ENCODE measurements at regions not wholly inside any gene's neighbourhood (a gene's known extent, or its start where the extent isn't known, plus 50 kb on each side); places are given as distances from the start of the nearest gene placed in this dataset.

DNA sequence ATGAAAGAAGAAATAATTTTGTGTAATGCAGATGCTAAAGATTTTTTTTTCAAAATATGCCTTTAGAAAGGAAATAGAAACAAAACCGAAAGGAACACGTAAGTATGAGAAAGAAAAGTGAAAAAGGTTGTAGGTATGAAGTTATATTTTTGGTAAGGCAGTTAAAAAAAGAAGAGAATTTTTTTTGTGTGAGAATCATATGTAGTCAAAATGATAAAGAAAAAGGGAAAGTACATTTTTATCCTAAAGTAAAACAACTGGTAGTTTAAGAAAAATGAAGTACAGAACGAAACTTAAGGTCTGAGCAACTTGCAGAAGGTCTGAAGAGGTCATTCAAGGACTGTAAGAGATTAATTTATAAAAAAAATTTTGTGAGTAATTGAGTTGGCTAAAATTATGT, 164.0 kb upstream of the TRAM1L1 start:
- Histone ChIP-seq H2AFZ (ENCODE audit: low read length) (no peak overlapping the region), H3K4me3 (ENCODE audit: low read length) (no peak overlapping the region), H3K36me3 (ENCODE audit: low read depth, low read length) (no peaks in the 10 kb centered on the region), H3F3A (ENCODE audit: low read length, unreplicated experiment) (no peaks in the 10 kb centered on the region), H3K79me2 (ENCODE audit: low read length) (no peaks in the 10 kb centered on the region), H3K9me2 (replicated peaks; ENCODE audit: low read length) (no peaks in the 10 kb centered on the region), H3K9me3 (ENCODE audit: low read length) (no peaks in the 10 kb centered on the region), H3K4me1 (ENCODE audit: insufficient read depth, low read length) (no peaks in the 10 kb centered on the region), H3K9ac (ENCODE audit: low read length) (no peak overlapping the region), H3K4me2 (ENCODE audit: low read length) (no peak overlapping the region), H4K20me1 (ENCODE audit: low read length) (no peaks in the 10 kb centered on the region), H3K27ac (ENCODE audit: low read length) (no peak overlapping the region), H3K27me3 (ENCODE audit: low read length) (no peaks in the 10 kb centered on the region)
- no TSS peak for BruUV-seq (replicated peaks)
- ATAC-seq (no peak), DNase-seq (no peak)
- intact Hi-C loops (cut with micrococcal nuclease) = no loop called here
- TF ChIP-seq EZH2phosphoT487 (IDR thresholded peaks at IDR 0.05; ENCODE audit: borderline replicate concordance, low read length) (no peak), EZH2 (IDR thresholded peaks at IDR 0.05; ENCODE audit: low read length, unreplicated experiment) (no peak)
- TF ChIP-seq, protein P1, sequence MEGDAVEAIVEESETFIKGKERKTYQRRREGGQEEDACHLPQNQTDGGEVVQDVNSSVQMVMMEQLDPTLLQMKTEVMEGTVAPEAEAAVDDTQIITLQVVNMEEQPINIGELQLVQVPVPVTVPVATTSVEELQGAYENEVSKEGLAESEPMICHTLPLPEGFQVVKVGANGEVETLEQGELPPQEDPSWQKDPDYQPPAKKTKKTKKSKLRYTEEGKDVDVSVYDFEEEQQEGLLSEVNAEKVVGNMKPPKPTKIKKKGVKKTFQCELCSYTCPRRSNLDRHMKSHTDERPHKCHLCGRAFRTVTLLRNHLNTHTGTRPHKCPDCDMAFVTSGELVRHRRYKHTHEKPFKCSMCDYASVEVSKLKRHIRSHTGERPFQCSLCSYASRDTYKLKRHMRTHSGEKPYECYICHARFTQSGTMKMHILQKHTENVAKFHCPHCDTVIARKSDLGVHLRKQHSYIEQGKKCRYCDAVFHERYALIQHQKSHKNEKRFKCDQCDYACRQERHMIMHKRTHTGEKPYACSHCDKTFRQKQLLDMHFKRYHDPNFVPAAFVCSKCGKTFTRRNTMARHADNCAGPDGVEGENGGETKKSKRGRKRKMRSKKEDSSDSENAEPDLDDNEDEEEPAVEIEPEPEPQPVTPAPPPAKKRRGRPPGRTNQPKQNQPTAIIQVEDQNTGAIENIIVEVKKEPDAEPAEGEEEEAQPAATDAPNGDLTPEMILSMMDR (conservative IDR thresholded peaks at IDR 0.05; ENCODE audit: low read depth, low read length) = no peak
- POLR2A ChIA-PET (ENCODE audit: unreplicated experiment) = no interaction called here
- CTCF ChIA-PET = no interaction called here

DNA sequence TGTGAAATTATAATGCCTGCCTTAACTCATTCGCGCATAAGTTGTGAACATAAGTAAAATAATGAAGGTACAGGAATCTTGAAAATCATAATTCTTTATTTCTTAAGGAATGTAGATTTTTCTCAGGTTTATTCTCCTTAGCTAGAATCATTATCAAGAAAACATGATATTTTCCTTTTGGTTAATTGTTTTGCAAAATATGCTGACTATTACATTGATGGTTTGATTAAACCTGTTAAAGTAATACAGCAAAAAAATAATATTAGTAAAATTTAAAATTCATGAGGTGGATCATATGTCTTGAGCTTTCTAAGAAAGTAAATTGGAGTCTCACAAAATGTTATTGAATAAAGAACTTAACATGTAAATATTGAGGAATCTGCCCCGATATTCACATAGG, 178.7 kb upstream of the TRAM1L1 start:
- ChIA-PET POLR2A (ENCODE audit: unreplicated experiment) (no interaction called here), CTCF (no interaction called here)

DNA sequence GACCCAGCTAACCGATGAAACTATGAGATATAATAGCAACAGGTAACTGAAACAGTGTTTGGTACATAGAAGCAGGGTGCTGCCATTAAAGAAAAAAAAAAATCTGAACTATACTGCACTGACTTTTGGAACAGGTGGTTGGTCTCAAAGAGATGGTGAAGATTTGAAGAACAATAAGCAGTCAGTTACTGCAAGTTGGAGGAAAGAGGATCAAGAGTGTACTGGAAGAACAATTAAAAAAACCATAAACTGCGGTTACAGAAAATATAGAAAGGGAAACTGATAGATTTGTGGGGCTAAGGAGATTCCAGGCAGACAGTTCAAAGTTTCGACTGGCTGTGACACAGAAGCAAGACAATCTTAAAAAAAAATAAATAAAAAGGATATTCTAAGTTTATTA, 181.9 kb upstream of the TRAM1L1 start:
- ChIA-PET CTCF (no interaction called here), POLR2A (ENCODE audit: unreplicated experiment) (no interaction called here)
- Histone ChIP-seq H3F3A (ENCODE audit: low read length, unreplicated experiment) (no peaks in the 10 kb centered on the region), H3K9ac (ENCODE audit: low read length) (no peak overlapping the region), H3K4me1 (ENCODE audit: insufficient read depth, low read length) (no peaks in the 10 kb centered on the region), H3K9me2 (replicated peaks; ENCODE audit: low read length) (no peaks in the 10 kb centered on the region), H3K79me2 (ENCODE audit: low read length) (no peaks in the 10 kb centered on the region), H4K20me1 (ENCODE audit: low read length) (no peaks in the 10 kb centered on the region), H3K36me3 (ENCODE audit: low read depth, low read length) (no peaks in the 10 kb centered on the region), H3K27ac (ENCODE audit: low read length) (no peak overlapping the region), H3K9me3 (ENCODE audit: low read length) (no peaks in the 10 kb centered on the region), H3K4me3 (ENCODE audit: low read length) (no peak overlapping the region), H3K27me3 (ENCODE audit: low read length) (no peaks in the 10 kb centered on the region), H2AFZ (ENCODE audit: low read length) (no peak overlapping the region), H3K4me2 (ENCODE audit: low read length) (no peak overlapping the region)
- DNase-seq (no peak), ATAC-seq (no peak)
- BruUV-seq (replicated peaks) = no TSS peak
- TF ChIP-seq EZH2phosphoT487 (IDR thresholded peaks at IDR 0.05; ENCODE audit: borderline replicate concordance, low read length) (no peak), EZH2 (IDR thresholded peaks at IDR 0.05; ENCODE audit: low read length, unreplicated experiment) (no peak)
- TF ChIP-seq, protein P1 (conservative IDR thresholded peaks at IDR 0.05; ENCODE audit: low read depth, low read length) = no peak
- intact Hi-C loops (cut with micrococcal nuclease) = no loop called here

More for the DNA sequence above, 178.7 kb upstream of the TRAM1L1 start:
- Histone ChIP-seq H3K9me2 (replicated peaks; ENCODE audit: low read length) (no peaks in the 10 kb centered on the region), H3K9ac (ENCODE audit: low read length) (no peak overlapping the region), H3K4me1 (ENCODE audit: insufficient read depth, low read length) (no peaks in the 10 kb centered on the region), H3K79me2 (ENCODE audit: low read length) (no peaks in the 10 kb centered on the region), H3K27ac (ENCODE audit: low read length) (no peak overlapping the region), H2AFZ (ENCODE audit: low read length) (no peak overlapping the region), H3K9me3 (ENCODE audit: low read length) (no peaks in the 10 kb centered on the region), H3K4me2 (ENCODE audit: low read length) (no peak overlapping the region), H3K36me3 (ENCODE audit: low read depth, low read length) (no peaks in the 10 kb centered on the region), H3K27me3 (ENCODE audit: low read length) (no peaks in the 10 kb centered on the region), H3F3A (ENCODE audit: low read length, unreplicated experiment) (no peaks in the 10 kb centered on the region), H3K4me3 (ENCODE audit: low read length) (no peak overlapping the region), H4K20me1 (ENCODE audit: low read length) (no peaks in the 10 kb centered on the region)
- ATAC-seq (no peak), DNase-seq (no peak)
- no TSS peak for BruUV-seq (replicated peaks)
- TF ChIP-seq EZH2phosphoT487 (IDR thresholded peaks at IDR 0.05; ENCODE audit: borderline replicate concordance, low read length) (no peak), EZH2 (IDR thresholded peaks at IDR 0.05; ENCODE audit: low read length, unreplicated experiment) (no peak)
- TF ChIP-seq, protein P1 (conservative IDR thresholded peaks at IDR 0.05; ENCODE audit: low read depth, low read length) = no peak
- intact Hi-C loops (cut with micrococcal nuclease) = no loop called here

All from PC-3 (cell line).